GM12878 (cell line): ENCODE measurements at regions not wholly inside any gene's neighbourhood (a gene's known extent, or its start where the extent isn't known, plus 50 kb on each side); places are given as distances from the start of the nearest gene placed in this dataset.

Experiments used
- CTCF ChIP-seq, 3 experiments: IDR thresholded peaks in 2 of 3; conservative IDR thresholded peaks in 1 of 3; 2 replicates each; pipeline ENCODE4 v1.5.1; 2011; ENCODE audit warnings: low read depth in 3 of 3, low read length in 3 of 3, mild to moderate bottlenecking in 3 of 3, control low read depth in 2 of 3, moderate library complexity in 2 of 3, inconsistent platforms in 1 of 3, mixed read lengths in 1 of 3; ENCODE audit not compliant: control insufficient read depth in 2 of 3, insufficient read depth in 1 of 3; ENCODE audit errors: extremely low read depth in 1 of 3
- TF ChIP-seq, protein P1 (sequence below): fragments of 450-650 bp; formaldehyde crosslinking; IDR thresholded peaks from 2 replicates; pipeline ENCODE4 v1.4.0; 2020; ENCODE audit warnings: mild to moderate bottlenecking, moderate library complexity

DNA sequence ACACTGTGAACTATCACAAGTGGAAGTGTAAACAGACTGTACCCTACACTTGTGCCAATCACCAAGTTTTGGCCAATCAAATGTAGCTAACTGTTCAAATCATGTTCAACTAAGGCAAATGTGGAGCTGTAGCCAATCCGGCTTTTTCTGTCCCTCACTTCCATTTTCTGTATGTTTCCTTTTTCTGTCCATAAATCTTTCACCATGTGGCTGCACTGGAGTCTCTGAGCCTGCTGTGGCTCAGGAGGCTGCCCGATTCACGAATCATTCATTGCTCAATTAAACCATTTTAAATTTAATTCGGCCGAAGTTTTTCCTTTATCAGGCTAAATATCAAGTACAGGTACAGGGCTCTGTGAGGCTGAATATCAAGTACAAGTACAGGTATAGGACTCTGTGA is 216.5 kb downstream of the RFC3 start:
- TF ChIP-seq CTCF (IDR thresholded peaks at IDR 0.05 in 2 of 3, conservative IDR thresholded peaks at IDR 0.05 in 1 of 3; ENCODE audit: control insufficient read depth in 2 of 3, extremely low read depth in 1 of 3, insufficient read depth in 1 of 3, low read depth in 3 of 3, low read length in 3 of 3) = no peak
- TF ChIP-seq, protein P1, sequence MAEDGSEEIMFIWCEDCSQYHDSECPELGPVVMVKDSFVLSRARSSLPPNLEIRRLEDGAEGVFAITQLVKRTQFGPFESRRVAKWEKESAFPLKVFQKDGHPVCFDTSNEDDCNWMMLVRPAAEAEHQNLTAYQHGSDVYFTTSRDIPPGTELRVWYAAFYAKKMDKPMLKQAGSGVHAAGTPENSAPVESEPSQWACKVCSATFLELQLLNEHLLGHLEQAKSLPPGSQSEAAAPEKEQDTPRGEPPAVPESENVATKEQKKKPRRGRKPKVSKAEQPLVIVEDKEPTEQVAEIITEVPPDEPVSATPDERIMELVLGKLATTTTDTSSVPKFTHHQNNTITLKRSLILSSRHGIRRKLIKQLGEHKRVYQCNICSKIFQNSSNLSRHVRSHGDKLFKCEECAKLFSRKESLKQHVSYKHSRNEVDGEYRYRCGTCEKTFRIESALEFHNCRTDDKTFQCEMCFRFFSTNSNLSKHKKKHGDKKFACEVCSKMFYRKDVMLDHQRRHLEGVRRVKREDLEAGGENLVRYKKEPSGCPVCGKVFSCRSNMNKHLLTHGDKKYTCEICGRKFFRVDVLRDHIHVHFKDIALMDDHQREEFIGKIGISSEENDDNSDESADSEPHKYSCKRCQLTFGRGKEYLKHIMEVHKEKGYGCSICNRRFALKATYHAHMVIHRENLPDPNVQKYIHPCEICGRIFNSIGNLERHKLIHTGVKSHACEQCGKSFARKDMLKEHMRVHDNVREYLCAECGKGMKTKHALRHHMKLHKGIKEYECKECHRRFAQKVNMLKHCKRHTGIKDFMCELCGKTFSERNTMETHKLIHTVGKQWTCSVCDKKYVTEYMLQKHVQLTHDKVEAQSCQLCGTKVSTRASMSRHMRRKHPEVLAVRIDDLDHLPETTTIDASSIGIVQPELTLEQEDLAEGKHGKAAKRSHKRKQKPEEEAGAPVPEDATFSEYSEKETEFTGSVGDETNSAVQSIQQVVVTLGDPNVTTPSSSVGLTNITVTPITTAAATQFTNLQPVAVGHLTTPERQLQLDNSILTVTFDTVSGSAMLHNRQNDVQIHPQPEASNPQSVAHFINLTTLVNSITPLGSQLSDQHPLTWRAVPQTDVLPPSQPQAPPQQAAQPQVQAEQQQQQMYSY (CRISPR knock-in tag) = no peak
